ENCODE measurements at regions not wholly inside any gene's neighbourhood (a gene's known extent, or its start where the extent isn't known, plus 50 kb on each side); places are given as distances from the start of the nearest gene placed in this dataset.

- Mint-ChIP-seq H3K4me1 (no peaks in the 10 kb centered on the region), H3K4me3 (no peak overlapping the region), H3K36me3 (no peaks in the 10 kb centered on the region), H3K9me3 (peaks cover 0 to 1% (median 0%) of the 10 kb centered on the region in 6 donors), H3K27me3 (ENCODE audit: low read depth in 3 of 3) (peaks cover 0 to 4% (median 0%) of the 10 kb centered on the region in 3 donors), H3K27ac (no peak overlapping the region)
- DNase-seq, result no peak
These were observed 420.0 kb upstream of the TLE4 start for GRCh38 chr9:79151791-79152190.

- Mint-ChIP-seq H3K27me3 (ENCODE audit: low read depth in 3 of 3) (peaks cover 0 to 4% (median 0%) of the 10 kb centered on the region in 3 donors), H3K9me3 (peaks cover 0 to 1% (median 0%) of the 10 kb centered on the region in 6 donors), H3K36me3 (no peaks in the 10 kb centered on the region), H3K27ac (no peak overlapping the region), H3K4me1 (no peaks in the 10 kb centered on the region), H3K4me3 (no peak overlapping the region)
- DNase-seq, result no peak
These were observed 419.5 kb upstream of the TLE4 start for GRCh38 chr9:79152306-79152705.

- Mint-ChIP-seq H3K36me3 (no peaks in the 10 kb centered on the region), H3K4me1 (no peaks in the 10 kb centered on the region)
- no peak for DNase-seq
These were observed 417.0 kb upstream of the TLE4 start for GRCh38 chr9:79154806-79155205.

GRCh38 chr9:79155308-79155707 is 416.5 kb upstream of the TLE4 start:
- H3K4me1 Mint-ChIP-seq, result no peaks in the 10 kb centered on the region
- H3K27me3 Mint-ChIP-seq (ENCODE audit: low read depth in 3 of 3), result peaks cover 0 to 5% (median 4%) of the 10 kb centered on the region in 3 donors
- H3K27ac Mint-ChIP-seq, result no peak overlapping the region
- H3K4me3 Mint-ChIP-seq, result no peak overlapping the region
- no peaks in the 10 kb centered on the region for H3K36me3 Mint-ChIP-seq
- DNase-seq, result no peak
- H3K9me3 Mint-ChIP-seq, result peaks cover 0 to 3% (median 0%) of the 10 kb centered on the region in 6 donors

More at GRCh38 chr9:79154806-79155205, 417.0 kb upstream of the TLE4 start:
- H3K9me3 Mint-ChIP-seq, result peaks cover 0 to 1% (median 0%) of the 10 kb centered on the region in 6 donors
- H3K27ac Mint-ChIP-seq, result no peak overlapping the region
- peaks cover 0 to 4% (median 3%) of the 10 kb centered on the region in 3 donors for H3K27me3 Mint-ChIP-seq (ENCODE audit: low read depth in 3 of 3)
- no peak overlapping the region for H3K4me3 Mint-ChIP-seq

GRCh38 chr9:79163544-79163943 is 408.2 kb upstream of the TLE4 start:
- Mint-ChIP-seq H3K36me3 (no peaks in the 10 kb centered on the region), H3K27me3 (ENCODE audit: low read depth in 3 of 3) (peaks cover 0 to 4% (median 2%) of the 10 kb centered on the region in 3 donors), H3K4me3 (peak overlapping the region in 3 of 5 donors; percentile 3 to 22 (median 7)), H3K27ac (no peak overlapping the region), H3K9me3 (peaks cover 0 to 14% (median 0%) of the 10 kb centered on the region in 6 donors), H3K4me1 (peaks cover 20 to 26% of the 10 kb centered on the region in 2 donors)
- peak in 2 of 3 donors; percentile 1 to 4 for DNase-seq

- Mint-ChIP-seq H3K4me1 (peaks cover 20 to 26% of the 10 kb centered on the region in 2 donors), H3K36me3 (no peaks in the 10 kb centered on the region), H3K9me3 (peaks cover 0 to 14% (median 0%) of the 10 kb centered on the region in 6 donors), H3K4me3 (no peak overlapping the region), H3K27me3 (ENCODE audit: low read depth in 3 of 3) (peaks cover 0 to 4% (median 2%) of the 10 kb centered on the region in 3 donors), H3K27ac (no peak overlapping the region)
- no peak for DNase-seq
These were observed 407.4 kb upstream of the TLE4 start for GRCh38 chr9:79164406-79164805.

- no peak overlapping the region for H3K27ac Mint-ChIP-seq
- H3K36me3 Mint-ChIP-seq, result no peaks in the 10 kb centered on the region
- peaks cover 0 to 4% (median 1%) of the 10 kb centered on the region in 3 donors for H3K27me3 Mint-ChIP-seq (ENCODE audit: low read depth in 3 of 3)
- no peak for DNase-seq
- peaks cover 20 to 26% of the 10 kb centered on the region in 2 donors for H3K4me1 Mint-ChIP-seq
- peaks cover 0 to 12% (median 0%) of the 10 kb centered on the region in 6 donors for H3K9me3 Mint-ChIP-seq
- H3K4me3 Mint-ChIP-seq, result no peak overlapping the region
These were observed 406.6 kb upstream of the TLE4 start for GRCh38 chr9:79165020-79165780.

- peaks cover 0 to 4% (median 0%) of the 10 kb centered on the region in 3 donors for H3K27me3 Mint-ChIP-seq (ENCODE audit: low read depth in 3 of 3)
- peaks cover 20 to 26% of the 10 kb centered on the region in 2 donors for H3K4me1 Mint-ChIP-seq
- H3K4me3 Mint-ChIP-seq, result no peak overlapping the region
- no peaks in the 10 kb centered on the region for H3K36me3 Mint-ChIP-seq
- H3K27ac Mint-ChIP-seq, result no peak overlapping the region
- no peak for DNase-seq
- H3K9me3 Mint-ChIP-seq, result peaks cover 0 to 11% (median 2%) of the 10 kb centered on the region in 6 donors
These were observed 405.8 kb upstream of the TLE4 start for GRCh38 chr9:79166005-79166404.

- Mint-ChIP-seq H3K9me3 (peaks cover 0 to 9% (median 2%) of the 10 kb centered on the region in 6 donors), H3K27ac (no peak overlapping the region), H3K4me1 (no peaks in the 10 kb centered on the region), H3K36me3 (no peaks in the 10 kb centered on the region), H3K27me3 (ENCODE audit: low read depth in 3 of 3) (no peaks in the 10 kb centered on the region), H3K4me3 (no peak overlapping the region)
- DNase-seq, result no peak
These were observed 401.1 kb upstream of the TLE4 start for GRCh38 chr9:79170643-79171042.

GRCh38 chr9:79173932-79174331 is 397.8 kb upstream of the TLE4 start:
- no peaks in the 10 kb centered on the region for H3K4me1 Mint-ChIP-seq
- H3K27ac Mint-ChIP-seq, result no peak overlapping the region
- H3K9me3 Mint-ChIP-seq, result peaks cover 0 to 4% (median 2%) of the 10 kb centered on the region in 6 donors
- H3K27me3 Mint-ChIP-seq (ENCODE audit: low read depth in 3 of 3), result no peaks in the 10 kb centered on the region
- no peak overlapping the region for H3K4me3 Mint-ChIP-seq
- no peaks in the 10 kb centered on the region for H3K36me3 Mint-ChIP-seq
- DNase-seq, result no peak

GRCh38 chr9:79176014-79176697 is 395.6 kb upstream of the TLE4 start:
- Mint-ChIP-seq H3K9me3 (peaks cover 0 to 5% (median 0%) of the 10 kb centered on the region in 6 donors), H3K27ac (no peak overlapping the region), H3K4me3 (no peak overlapping the region), H3K4me1 (no peaks in the 10 kb centered on the region), H3K27me3 (ENCODE audit: low read depth in 3 of 3) (peaks cover 0 to 2% (median 0%) of the 10 kb centered on the region in 3 donors), H3K36me3 (no peaks in the 10 kb centered on the region)
- DNase-seq, result no peak

- peaks cover 0 to 5% (median 3%) of the 10 kb centered on the region in 3 donors for H3K27me3 Mint-ChIP-seq (ENCODE audit: low read depth in 3 of 3)
- no peaks in the 10 kb centered on the region for H3K36me3 Mint-ChIP-seq
- peaks cover 0 to 9% (median 2%) of the 10 kb centered on the region in 6 donors for H3K9me3 Mint-ChIP-seq
- no peak overlapping the region for H3K27ac Mint-ChIP-seq
- H3K4me3 Mint-ChIP-seq, result no peak overlapping the region
- no peak for DNase-seq
- H3K4me1 Mint-ChIP-seq, result no peaks in the 10 kb centered on the region
These were observed 386.9 kb upstream of the TLE4 start for GRCh38 chr9:79184831-79185230.

- Mint-ChIP-seq H3K4me3 (no peak overlapping the region), H3K27ac (no peak overlapping the region), H3K4me1 (no peaks in the 10 kb centered on the region), H3K36me3 (no peaks in the 10 kb centered on the region), H3K27me3 (ENCODE audit: low read depth in 3 of 3) (peaks cover 0 to 3% (median 2%) of the 10 kb centered on the region in 3 donors), H3K9me3 (peaks cover 0 to 9% (median under 1%) of the 10 kb centered on the region in 6 donors)
- no peak for DNase-seq
These were observed 385.9 kb upstream of the TLE4 start for GRCh38 chr9:79185866-79186265.

- no peak overlapping the region for H3K4me3 Mint-ChIP-seq
- no peak for DNase-seq
- H3K27me3 Mint-ChIP-seq (ENCODE audit: low read depth in 3 of 3), result peaks cover 0 to 2% (median 0%) of the 10 kb centered on the region in 3 donors
- no peaks in the 10 kb centered on the region for H3K36me3 Mint-ChIP-seq
- H3K4me1 Mint-ChIP-seq, result no peaks in the 10 kb centered on the region
- no peak overlapping the region for H3K27ac Mint-ChIP-seq
- peaks cover 0 to 2% (median 0%) of the 10 kb centered on the region in 6 donors for H3K9me3 Mint-ChIP-seq
These were observed 382.2 kb upstream of the TLE4 start for GRCh38 chr9:79189511-79189924.
